ENCODE measurements at regions not wholly inside any gene's neighbourhood (a gene's known extent, or its start where the extent isn't known, plus 50 kb on each side); places are given as distances from the start of the nearest gene placed in this dataset.

DNA sequence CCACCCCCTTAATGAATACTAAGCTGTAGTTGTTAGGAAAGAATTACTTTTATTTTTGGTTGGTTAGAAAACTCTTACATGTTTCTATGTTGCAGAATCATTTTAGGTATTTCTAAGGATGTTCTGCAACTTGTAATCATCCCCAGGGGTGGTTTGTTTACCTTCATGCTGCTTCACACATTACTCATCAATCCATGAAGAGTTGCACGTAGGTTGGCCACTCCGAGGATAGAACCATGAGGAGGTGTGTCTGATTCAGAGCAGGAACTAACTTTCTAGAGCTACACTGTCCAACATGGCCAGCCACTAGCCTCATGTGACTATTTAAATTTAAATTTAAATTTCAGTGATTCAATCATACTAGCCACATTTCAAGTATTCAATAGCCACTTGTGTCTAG is 127.2 kb upstream of the FRMPD4 start:
- BruUV-seq (replicated peaks): no TSS peak
- H3K4me3 ChIP-seq (ENCODE audit: low read depth, low read length, poor library complexity, severe bottlenecking): no peak overlapping the region
- no peaks in the 10 kb centered on the region for H4K20me1 ChIP-seq (ENCODE audit: insufficient read depth, low read length)
- H3K36me3 ChIP-seq (ENCODE audit: insufficient read depth, low read length): no peaks in the 10 kb centered on the region
- H3K79me2 ChIP-seq (ENCODE audit: insufficient read depth, low read depth, low read length): no peaks in the 10 kb centered on the region
- no peak overlapping the region for H3K27ac ChIP-seq (ENCODE audit: low read depth, low read length, poor library complexity, severe bottlenecking)
- POLR2A ChIA-PET: no interaction called here
- no peaks in the 10 kb centered on the region for H3K4me1 ChIP-seq (ENCODE audit: insufficient read depth, low read length, poor library complexity, severe bottlenecking)
- intact Hi-C loops (cut with micrococcal nuclease; ENCODE audit: unreplicated experiment): no loop called here
- H3K4me2 ChIP-seq (ENCODE audit: low read length): no peak overlapping the region
- no peak overlapping the region for H2AFZ ChIP-seq (ENCODE audit: low read length)
- no peaks in the 10 kb centered on the region for H3K9me2 ChIP-seq (ENCODE audit: insufficient read depth, low read length)
- H3K9me3 ChIP-seq (ENCODE audit: low read length): no peaks in the 10 kb centered on the region
- no peak for DNase-seq (ENCODE audit: low spot score)
- TF ChIP-seq CTCF (conservative IDR thresholded peaks at IDR 0.05; ENCODE audit: low read length) (no peak), EZH2phosphoT487 (IDR thresholded peaks at IDR 0.05; ENCODE audit: borderline replicate concordance, low read depth, low read length) (no peak)
- CTCF ChIA-PET (ENCODE audit: unreplicated experiment): no interaction called here

DNA sequence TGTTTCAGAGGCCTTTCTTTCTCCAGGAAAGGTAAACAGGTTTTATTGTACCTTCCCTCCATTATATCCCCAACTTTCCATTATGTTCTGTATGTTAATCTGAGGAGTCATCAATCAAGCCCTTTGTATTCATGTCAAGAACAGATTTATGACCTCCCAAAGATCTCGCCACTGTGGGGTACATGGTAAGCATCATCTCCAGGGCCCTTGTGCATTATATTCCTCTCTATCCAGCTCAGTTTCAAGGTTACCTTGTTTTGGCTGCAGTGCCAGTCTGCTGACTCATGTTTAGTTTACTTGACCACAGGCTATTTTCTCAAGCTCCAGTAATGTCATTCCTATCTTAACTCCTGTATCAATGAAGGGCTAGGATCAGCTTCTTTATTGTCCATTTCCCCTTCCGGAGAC is 125.1 kb upstream of the FRMPD4 start:
- no peaks in the 10 kb centered on the region for H3K9me3 ChIP-seq (ENCODE audit: low read length)
- CTCF ChIA-PET (ENCODE audit: unreplicated experiment): no interaction called here
- TF ChIP-seq CTCF (conservative IDR thresholded peaks at IDR 0.05; ENCODE audit: low read length) (no peak), EZH2phosphoT487 (IDR thresholded peaks at IDR 0.05; ENCODE audit: borderline replicate concordance, low read depth, low read length) (no peak)
- DNase-seq (ENCODE audit: low spot score): no peak
- no peak overlapping the region for H3K27ac ChIP-seq (ENCODE audit: low read depth, low read length, poor library complexity, severe bottlenecking)
- H3K4me2 ChIP-seq (ENCODE audit: low read length): no peak overlapping the region
- POLR2A ChIA-PET: interaction anchor here (1.0 to 1.4 kb wide), 2 partner anchors 10 to 30 kb away, joined by 3 to 4 read pairs; no protein-coding TSS in a partner anchor
- H4K20me1 ChIP-seq (ENCODE audit: insufficient read depth, low read length): no peaks in the 10 kb centered on the region
- no peaks in the 10 kb centered on the region for H3K9me2 ChIP-seq (ENCODE audit: insufficient read depth, low read length)
- H3K79me2 ChIP-seq (ENCODE audit: insufficient read depth, low read depth, low read length): no peaks in the 10 kb centered on the region
- H3K4me3 ChIP-seq (ENCODE audit: low read depth, low read length, poor library complexity, severe bottlenecking): no peak overlapping the region
- no TSS peak for BruUV-seq (replicated peaks)
- H3K36me3 ChIP-seq (ENCODE audit: insufficient read depth, low read length): no peaks in the 10 kb centered on the region
- no peaks in the 10 kb centered on the region for H3K4me1 ChIP-seq (ENCODE audit: insufficient read depth, low read length, poor library complexity, severe bottlenecking)
- no peak overlapping the region for H2AFZ ChIP-seq (ENCODE audit: low read length)
- intact Hi-C loops (cut with micrococcal nuclease; ENCODE audit: unreplicated experiment): no loop called here

DNA sequence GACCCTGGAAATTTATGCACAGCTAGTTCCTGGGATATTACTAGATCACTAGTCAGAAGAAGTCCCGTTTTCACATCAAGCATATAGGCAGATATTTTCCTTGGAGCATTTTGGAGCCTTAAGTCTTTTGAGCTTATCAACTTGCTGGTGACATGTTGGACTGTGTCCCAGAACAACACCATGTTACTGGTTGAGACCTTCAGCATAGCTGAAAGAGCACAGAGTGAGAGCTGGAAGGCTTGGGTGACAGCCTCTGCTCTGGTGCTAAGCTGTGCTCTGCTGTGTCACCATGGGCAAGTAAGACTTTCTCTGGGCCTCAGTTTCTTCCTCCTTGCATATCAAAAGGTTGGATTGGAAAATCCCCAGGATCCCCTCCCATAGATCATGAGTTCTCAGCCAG is 116.6 kb upstream of the FRMPD4 start:
- Histone ChIP-seq H3K4me2 (ENCODE audit: low read length) (no peak overlapping the region), H3K9me2 (ENCODE audit: insufficient read depth, low read length) (no peaks in the 10 kb centered on the region), H2AFZ (ENCODE audit: low read length) (no peak overlapping the region), H3K79me2 (ENCODE audit: insufficient read depth, low read depth, low read length) (no peaks in the 10 kb centered on the region), H3K4me3 (ENCODE audit: low read depth, low read length, poor library complexity, severe bottlenecking) (no peak overlapping the region), H3K27ac (ENCODE audit: low read depth, low read length, poor library complexity, severe bottlenecking) (no peak overlapping the region), H3K36me3 (ENCODE audit: insufficient read depth, low read length) (no peaks in the 10 kb centered on the region), H3K4me1 (ENCODE audit: insufficient read depth, low read length, poor library complexity, severe bottlenecking) (no peaks in the 10 kb centered on the region), H3K9me3 (ENCODE audit: low read length) (no peaks in the 10 kb centered on the region), H4K20me1 (ENCODE audit: insufficient read depth, low read length) (no peaks in the 10 kb centered on the region)
- no peak for DNase-seq (ENCODE audit: low spot score)
- POLR2A ChIA-PET: no interaction called here
- CTCF ChIA-PET (ENCODE audit: unreplicated experiment): no interaction called here
- intact Hi-C loops (cut with micrococcal nuclease; ENCODE audit: unreplicated experiment): no loop called here
- TF ChIP-seq EZH2phosphoT487 (IDR thresholded peaks at IDR 0.05; ENCODE audit: borderline replicate concordance, low read depth, low read length): no peak
- TF ChIP-seq CTCF (conservative IDR thresholded peaks at IDR 0.05; ENCODE audit: low read length): no peak
- BruUV-seq (replicated peaks): no TSS peak

All from OCI-LY7 (cell line).